A172 (cell line): ENCODE measurements at regions not wholly inside any gene's neighbourhood (a gene's known extent, or its start where the extent isn't known, plus 50 kb on each side); places are given as distances from the start of the nearest gene placed in this dataset.

Experiments used
- DNase-seq: peaks from one replicate; pipeline ENCODE4 v3.0.0-alpha.2; 2015; ENCODE audit warnings: low spot score

DNA sequence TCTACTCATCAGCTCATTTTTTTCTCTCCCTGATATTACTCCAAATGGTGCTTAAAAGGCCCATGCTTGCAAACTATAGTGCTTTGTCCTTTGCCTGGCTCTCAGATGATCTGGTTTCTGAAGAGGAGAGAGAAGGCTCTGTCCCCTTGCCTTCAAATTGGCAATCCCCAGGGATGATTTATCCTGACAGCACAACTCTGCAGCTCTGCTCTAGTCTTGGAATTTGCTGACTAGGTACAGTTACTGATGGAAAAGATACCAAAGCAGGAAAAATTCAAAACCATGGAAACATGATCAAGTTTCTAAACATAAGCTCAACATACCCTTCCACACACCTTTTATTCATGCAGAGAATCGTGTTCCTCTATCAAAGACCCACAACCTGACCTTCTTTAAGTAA lies 106.7 kb upstream of the CADPS start:
- DNase-seq = no peak

DNA sequence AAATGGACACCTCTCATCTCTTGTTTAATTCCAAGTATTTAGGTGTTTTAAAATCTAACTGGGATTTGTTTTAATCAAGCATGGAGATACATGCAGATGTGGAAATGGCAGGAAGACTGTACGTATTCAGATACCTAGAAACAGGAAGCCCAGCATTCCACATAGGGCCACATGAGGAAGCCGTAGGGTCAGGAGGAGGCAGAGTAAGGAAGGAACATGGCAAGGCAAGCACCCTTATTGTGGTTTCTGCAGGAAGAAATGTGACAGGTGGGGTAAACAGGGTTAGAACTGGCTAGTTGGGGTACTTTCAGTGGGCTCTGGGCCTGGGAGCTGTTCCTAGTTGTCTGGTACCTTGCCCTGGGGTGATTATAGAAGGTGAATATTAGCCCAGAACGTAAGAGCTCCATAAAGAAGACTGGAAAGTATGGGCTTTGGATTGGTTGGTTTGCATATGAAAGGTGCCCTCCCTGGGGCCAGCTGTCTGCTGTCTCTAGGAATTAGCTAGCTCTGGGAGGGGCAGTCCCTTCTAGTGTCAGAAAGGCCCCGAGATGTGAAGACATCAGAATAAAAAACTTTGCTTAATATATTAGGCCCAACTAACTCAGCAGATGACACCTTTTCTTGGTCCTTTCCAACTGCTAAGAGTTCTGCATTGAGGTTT lies 107.7 kb upstream of the CADPS start:
- no peak for DNase-seq

GRCh38 chr3:62986061-62986460 lies 110.8 kb upstream of the CADPS start:
- DNase-seq = no peak

- DNase-seq = no peak
Observed at GRCh38 chr3:62987721-62988120, 112.5 kb upstream of the CADPS start.

DNA sequence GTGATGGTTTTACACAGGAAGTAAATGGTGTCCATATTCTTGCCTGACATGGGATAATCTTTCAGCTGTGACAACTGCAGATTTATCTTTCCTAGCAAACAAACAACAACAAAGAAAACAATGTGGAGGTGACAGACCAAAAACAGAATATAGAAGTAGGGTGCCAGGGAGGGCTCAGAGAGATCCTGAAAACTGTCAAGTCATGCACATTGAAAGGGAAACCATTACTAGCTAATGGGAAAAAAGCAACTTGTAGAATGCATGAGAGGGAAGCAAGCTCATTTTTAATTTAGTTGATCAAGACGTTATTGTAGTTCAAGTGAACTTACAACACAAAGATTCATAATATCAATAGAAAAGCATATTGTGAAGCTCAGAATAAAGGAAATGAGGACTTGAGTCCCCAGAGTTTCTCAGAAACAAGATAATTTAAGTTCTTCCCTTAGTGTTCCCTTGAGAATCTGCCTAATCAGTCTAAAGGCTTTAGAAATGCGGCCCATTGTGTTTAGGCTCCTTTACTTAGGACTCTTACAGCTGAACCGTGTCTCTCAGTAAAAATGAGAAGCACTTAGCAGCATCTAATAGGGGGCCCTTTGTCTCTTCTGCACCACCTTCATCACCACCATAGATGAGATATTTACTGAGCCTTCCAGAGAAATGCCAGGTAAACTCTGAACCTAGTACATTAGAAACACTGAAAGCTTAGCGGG lies 115.6 kb upstream of the CADPS start:
- DNase-seq = no peak

DNA sequence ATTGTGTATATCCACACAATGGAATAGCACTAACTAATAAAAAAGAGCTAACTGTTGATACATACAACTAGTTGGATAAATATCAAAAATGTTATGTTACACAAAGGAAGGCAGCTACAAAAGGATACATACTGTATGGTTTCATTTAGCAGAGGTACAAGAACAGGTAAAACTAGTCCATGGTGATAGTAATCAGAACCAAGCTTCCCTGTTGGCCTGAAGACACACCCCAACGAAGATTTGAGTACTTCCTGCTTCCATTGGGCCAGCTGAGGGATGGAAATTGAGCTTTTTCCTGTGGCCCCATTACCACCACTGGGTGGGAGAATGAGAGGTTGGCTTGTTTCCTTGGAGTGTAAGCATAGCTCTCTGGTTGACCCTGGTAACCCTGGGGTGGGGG lies 117.3 kb upstream of the CADPS start:
- DNase-seq = no peak

DNA sequence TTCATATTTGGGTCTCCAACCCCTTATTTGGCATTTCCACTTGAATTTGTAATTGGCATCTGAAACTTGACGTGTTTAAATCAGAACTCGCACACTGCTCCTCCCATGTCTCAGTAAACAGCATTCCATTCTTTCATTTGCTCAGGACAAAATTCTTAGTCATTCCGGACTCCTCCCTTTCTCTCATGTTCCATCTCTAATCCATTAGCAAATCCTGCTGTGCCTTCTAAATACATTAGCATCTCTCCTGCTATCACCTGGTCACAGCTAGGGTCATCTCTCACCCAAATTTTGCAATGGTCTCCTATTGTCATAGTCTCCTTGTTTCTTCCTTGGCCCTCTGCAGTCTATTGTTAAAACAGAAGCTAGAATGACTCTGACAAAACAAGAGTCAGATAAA lies 119.9 kb upstream of the CADPS start:
- no peak for DNase-seq

- DNase-seq = no peak
Observed at GRCh38 chr3:62995530-62995929, 120.3 kb upstream of the CADPS start.

DNA sequence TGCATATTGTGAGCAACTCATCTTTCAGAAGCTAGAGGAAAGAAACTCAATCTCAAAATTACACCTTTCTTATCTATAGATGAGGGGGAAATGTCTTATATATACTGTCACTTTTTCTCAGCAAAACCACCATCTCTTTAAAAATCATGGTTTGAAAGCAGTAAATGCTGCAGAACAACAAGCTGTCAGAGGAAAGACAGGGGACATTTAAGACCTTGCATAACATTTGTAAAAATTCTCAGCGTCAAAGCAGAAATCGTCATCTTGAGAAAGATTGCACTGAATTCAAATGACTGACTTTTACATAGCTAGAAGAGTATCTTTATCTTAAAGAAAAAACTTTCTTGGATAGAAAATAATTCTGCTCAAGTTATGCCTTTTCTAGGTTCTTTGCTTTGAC lies 122.2 kb upstream of the CADPS start:
- no peak for DNase-seq

GRCh38 chr3:62999158-62999557 lies 123.9 kb upstream of the CADPS start:
- no peak for DNase-seq

DNA sequence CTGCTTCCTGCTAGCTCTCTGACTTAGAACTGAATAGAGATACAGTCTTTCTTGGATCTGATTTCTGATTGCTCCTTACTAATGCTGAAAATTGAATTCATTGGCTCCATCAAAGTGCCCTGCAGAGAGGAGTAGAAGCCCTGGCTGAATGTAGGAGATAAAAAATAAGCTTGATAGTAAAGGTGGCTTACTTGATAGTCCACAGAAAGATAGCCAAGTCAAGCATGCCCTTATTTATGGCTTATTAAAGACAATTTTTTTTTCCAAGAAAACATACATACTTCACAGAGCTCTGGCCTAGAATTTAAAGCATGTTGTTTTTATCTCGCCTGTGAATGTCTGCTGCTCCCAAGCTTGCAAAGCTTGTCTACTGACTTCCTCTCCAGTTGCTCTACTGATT lies 124.6 kb upstream of the CADPS start:
- DNase-seq = no peak

GRCh38 chr3:63004448-63004847 lies 129.2 kb upstream of the CADPS start:
- no peak for DNase-seq

DNA sequence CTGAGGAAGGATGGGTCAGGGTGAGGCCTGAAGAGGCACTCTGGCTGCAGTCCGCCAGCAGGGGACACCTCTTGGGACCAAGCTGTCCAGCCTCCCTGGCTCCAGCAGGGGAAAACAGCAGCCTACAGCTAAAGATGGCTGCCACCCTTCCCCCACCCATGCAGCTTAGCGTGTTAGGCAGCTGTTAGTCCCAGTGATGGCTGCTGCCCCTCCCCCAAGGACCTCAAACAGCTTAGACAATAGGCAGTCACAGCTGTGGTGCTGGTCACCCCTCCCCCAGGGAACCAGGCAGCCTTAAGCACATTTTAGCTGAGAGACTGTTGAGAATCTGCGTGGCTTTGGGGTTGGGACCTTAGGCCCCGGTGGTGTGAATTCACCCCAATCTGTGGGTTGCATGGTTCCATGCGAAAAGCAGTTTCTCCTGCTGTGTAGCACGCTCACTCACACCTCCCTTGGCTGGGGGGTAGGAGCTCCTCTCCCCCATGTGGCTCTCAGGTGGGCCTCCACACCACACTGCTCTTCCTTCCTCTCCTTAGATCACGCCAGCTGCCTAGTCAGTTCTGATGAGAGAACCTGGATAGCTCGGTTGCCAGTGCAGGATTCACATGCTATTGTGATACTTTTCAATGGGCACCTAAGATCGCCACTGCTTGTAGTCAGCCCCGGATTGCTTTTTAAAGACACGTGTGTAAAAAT lies 140.5 kb upstream of the CADPS start:
- DNase-seq = no peak

- DNase-seq = no peak
Observed at GRCh38 chr3:63022114-63022513, 146.9 kb upstream of the CADPS start.

DNA sequence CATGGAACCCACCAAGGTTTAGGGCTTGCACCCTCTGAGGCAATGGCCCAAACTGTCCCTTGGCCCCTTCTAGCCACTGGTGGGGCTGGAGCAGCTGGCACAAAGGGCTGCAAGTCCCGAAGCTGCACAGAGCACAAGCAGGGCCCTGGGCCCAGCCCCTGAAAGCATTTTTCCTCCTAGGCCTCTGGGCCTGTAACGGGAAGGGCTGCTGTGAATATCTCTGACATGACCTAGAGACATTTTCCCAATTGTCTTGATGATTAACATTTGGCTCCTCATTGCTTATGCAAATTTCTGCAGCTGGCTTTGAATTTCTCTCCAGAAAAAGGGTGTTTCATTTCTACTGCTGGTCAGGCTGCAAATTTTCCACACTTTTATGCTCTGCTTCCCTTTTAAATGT lies 151.5 kb upstream of the CADPS start:
- DNase-seq = no peak

DNA sequence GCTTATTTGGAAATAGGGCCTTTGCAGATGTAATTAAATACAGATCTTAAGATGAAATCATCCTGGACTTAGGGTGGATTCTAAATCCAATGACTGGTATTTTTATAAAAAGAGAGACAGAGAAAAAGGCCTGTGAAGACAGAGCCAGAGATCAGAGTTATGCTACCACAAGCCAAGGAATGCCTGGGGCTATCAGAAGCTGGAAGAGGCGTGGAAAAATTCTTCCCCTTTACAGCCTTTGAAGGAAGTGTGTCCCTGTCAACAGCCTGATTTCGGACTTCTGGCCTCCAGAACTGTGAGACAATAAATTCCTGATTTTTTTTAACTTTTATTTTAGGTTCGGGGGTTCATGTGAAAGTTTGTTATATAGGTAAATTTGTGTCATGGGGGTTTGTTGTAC lies 154.1 kb upstream of the CADPS start:
- no peak for DNase-seq

GRCh38 chr3:63029921-63030320 lies 154.7 kb upstream of the CADPS start:
- DNase-seq = no peak

DNA sequence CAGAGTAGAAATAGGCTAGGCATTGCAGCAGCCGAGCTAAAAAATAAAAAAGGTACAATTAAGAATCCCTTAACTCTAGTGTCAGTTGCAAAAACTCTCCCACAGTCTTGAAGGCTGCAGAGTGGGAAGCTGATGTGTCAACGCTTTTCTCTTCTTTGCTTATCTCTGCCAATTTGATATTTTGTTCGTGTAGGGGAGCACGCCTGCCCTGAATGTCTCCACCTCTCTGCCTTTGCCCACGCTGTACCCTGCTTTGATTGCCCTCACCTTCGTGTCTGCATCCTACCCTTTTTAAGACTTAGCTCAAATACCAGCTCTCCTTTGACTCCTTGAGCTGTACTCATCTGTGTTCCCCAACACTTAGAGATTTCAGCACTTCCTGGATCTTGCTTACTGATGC lies 155.4 kb upstream of the CADPS start:
- no peak for DNase-seq

DNA sequence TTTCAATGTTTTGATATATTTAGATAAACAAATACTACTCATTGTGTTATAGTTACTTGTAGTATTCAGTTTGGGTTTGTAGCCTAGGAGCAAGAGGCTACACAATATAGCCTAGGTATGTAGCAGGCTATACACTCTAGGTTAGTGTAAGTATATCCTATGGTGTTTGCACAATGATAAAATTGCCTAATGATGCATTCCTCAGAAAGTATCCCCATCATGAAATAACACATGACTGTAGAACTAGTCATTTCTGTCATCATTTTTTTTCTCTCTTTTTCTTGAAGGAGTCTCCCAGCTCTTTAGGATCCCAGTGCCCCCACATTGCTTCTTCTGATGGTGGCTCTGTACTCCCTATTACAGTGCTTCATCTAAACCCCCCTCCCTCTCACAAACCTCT lies 157.7 kb upstream of the CADPS start:
- DNase-seq = no peak

DNA sequence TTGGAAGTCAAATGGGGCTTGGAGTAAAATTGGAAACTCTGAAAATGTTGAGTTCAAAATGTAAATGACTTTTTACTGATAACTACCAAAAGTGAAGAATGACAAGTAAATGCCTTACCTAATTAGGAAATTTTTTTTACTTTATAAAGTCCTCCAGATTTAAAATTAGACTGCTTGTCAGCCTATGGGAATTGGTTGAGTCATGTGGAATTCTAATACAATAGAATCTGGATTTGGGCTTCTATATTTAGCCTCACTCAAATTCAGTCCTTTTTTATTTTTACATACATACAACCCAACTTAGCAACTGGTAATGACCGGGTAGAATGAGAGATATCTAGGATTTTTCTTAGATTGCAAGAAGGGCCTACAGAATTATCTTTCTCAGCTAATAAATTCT lies 158.9 kb upstream of the CADPS start:
- DNase-seq = no peak

- no peak for DNase-seq
Observed at GRCh38 chr3:63037116-63037515, 161.9 kb upstream of the CADPS start.

- DNase-seq = no peak
Observed at GRCh38 chr3:63042833-63043232, 167.6 kb upstream of the CADPS start.

GRCh38 chr3:63043631-63044030 lies 168.4 kb upstream of the CADPS start:
- no peak for DNase-seq
